ENCODE measurements at regions not wholly inside any gene's neighbourhood (a gene's known extent, or its start where the extent isn't known, plus 50 kb on each side); places are given as distances from the start of the nearest gene placed in this dataset.

DNA sequence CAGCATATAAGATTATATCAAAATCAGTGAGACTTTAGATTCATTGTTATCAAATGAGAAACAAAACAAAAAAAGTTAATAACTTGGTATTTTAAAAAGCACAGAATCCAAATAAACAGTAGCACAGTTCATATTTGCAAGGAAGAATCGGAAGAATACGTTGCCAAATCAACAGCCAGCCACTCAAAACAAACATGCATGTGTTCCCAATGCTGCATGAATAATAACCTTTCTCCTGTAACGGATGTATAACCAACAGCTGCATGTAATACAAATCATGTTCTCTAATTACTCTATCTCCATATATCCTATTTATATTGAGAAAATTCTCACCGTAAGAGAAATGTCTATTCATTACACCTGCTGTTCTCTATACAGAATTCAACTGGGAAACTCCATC lies 98.9 kb upstream of the FOXD3 start:
- H3K27ac ChIP-seq (ENCODE audit: insufficient read depth, low read length), result no peak overlapping the region
- no peaks in the 10 kb centered on the region for H3K36me3 ChIP-seq (ENCODE audit: control insufficient read depth, insufficient read depth, low read length)
- H3K9ac ChIP-seq (ENCODE audit: insufficient read depth, low read length), result no peak overlapping the region
- TF ChIP-seq, protein P1, sequence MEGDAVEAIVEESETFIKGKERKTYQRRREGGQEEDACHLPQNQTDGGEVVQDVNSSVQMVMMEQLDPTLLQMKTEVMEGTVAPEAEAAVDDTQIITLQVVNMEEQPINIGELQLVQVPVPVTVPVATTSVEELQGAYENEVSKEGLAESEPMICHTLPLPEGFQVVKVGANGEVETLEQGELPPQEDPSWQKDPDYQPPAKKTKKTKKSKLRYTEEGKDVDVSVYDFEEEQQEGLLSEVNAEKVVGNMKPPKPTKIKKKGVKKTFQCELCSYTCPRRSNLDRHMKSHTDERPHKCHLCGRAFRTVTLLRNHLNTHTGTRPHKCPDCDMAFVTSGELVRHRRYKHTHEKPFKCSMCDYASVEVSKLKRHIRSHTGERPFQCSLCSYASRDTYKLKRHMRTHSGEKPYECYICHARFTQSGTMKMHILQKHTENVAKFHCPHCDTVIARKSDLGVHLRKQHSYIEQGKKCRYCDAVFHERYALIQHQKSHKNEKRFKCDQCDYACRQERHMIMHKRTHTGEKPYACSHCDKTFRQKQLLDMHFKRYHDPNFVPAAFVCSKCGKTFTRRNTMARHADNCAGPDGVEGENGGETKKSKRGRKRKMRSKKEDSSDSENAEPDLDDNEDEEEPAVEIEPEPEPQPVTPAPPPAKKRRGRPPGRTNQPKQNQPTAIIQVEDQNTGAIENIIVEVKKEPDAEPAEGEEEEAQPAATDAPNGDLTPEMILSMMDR (conservative IDR thresholded peaks at IDR 0.05 in 1 of 2, IDR thresholded peaks at IDR 0.05 in 1 of 2; ENCODE audit: low read depth in 1 of 2, low read length in 2 of 2), result no peak
- TF ChIP-seq EZH2 (IDR thresholded peaks at IDR 0.05; ENCODE audit: low read length, missing control alignments), result no peak
- no peak overlapping the region for H3K4me2 ChIP-seq (ENCODE audit: extremely low read depth, insufficient read depth, low read length)
- no peak for DNase-seq (ENCODE audit: low read depth in 2 of 2)
- no peaks in the 10 kb centered on the region for H3K4me1 ChIP-seq (ENCODE audit: control insufficient read depth, extremely low read depth, insufficient read depth, low read length)
- H3K79me2 ChIP-seq (ENCODE audit: control insufficient read depth, insufficient read depth, low read length), result no peaks in the 10 kb centered on the region
- no peaks in the 10 kb centered on the region for H3K27me3 ChIP-seq (ENCODE audit: control insufficient read depth, insufficient read depth, low read length)
- H2AFZ ChIP-seq (ENCODE audit: low read length), result no peak overlapping the region
- H3K4me3 ChIP-seq (replicated peaks in 1 of 4; ENCODE audit: control extremely low read depth in 1 of 4, insufficient read depth in 1 of 4, low read depth in 3 of 4, low read length in 4 of 4), result no peak overlapping the region
- H3K9me3 ChIP-seq (ENCODE audit: control insufficient read depth, insufficient read depth, low read depth, low read length), result no peaks in the 10 kb centered on the region
- H4K20me1 ChIP-seq (ENCODE audit: control insufficient read depth, extremely low read depth, insufficient read depth, low read length), result no peaks in the 10 kb centered on the region

DNA sequence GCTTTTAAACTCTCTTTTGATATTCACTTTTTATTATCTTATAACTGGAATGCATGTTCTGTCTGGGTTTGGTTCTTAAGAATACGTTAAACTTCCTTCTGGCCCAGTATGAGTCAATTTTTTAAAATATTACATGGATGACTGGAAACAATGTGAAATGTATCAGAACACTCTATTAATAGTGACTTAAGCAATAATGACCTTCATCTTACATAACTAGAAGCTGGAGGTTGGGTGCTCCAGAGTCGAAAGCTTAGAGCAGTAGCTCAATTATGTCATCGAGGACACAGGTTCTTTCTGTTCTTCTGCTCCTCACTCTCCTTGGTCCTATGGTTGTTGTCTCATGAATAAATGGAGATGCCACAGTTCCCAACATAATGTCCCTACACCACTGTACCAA lies 91.6 kb upstream of the FOXD3 start:
- H3K27me3 ChIP-seq (ENCODE audit: control insufficient read depth, insufficient read depth, low read length), result no peaks in the 10 kb centered on the region
- H4K20me1 ChIP-seq (ENCODE audit: control insufficient read depth, extremely low read depth, insufficient read depth, low read length), result no peaks in the 10 kb centered on the region
- no peak for TF ChIP-seq EZH2 (IDR thresholded peaks at IDR 0.05; ENCODE audit: low read length, missing control alignments)
- TF ChIP-seq, protein P1 (conservative IDR thresholded peaks at IDR 0.05 in 1 of 2, IDR thresholded peaks at IDR 0.05 in 1 of 2; ENCODE audit: low read depth in 1 of 2, low read length in 2 of 2), result no peak
- H3K9me3 ChIP-seq (ENCODE audit: control insufficient read depth, insufficient read depth, low read depth, low read length), result no peaks in the 10 kb centered on the region
- H3K4me2 ChIP-seq (ENCODE audit: extremely low read depth, insufficient read depth, low read length), result no peak overlapping the region
- no peak overlapping the region for H3K27ac ChIP-seq (ENCODE audit: insufficient read depth, low read length)
- no peaks in the 10 kb centered on the region for H3K79me2 ChIP-seq (ENCODE audit: control insufficient read depth, insufficient read depth, low read length)
- no peak overlapping the region for H3K9ac ChIP-seq (ENCODE audit: insufficient read depth, low read length)
- no peaks in the 10 kb centered on the region for H3K4me1 ChIP-seq (ENCODE audit: control insufficient read depth, extremely low read depth, insufficient read depth, low read length)
- H2AFZ ChIP-seq (ENCODE audit: low read length), result no peak overlapping the region
- no peak for DNase-seq (ENCODE audit: low read depth in 2 of 2)
- no peaks in the 10 kb centered on the region for H3K36me3 ChIP-seq (ENCODE audit: control insufficient read depth, insufficient read depth, low read length)
- H3K4me3 ChIP-seq (replicated peaks in 1 of 4; ENCODE audit: control extremely low read depth in 1 of 4, insufficient read depth in 1 of 4, low read depth in 3 of 4, low read length in 4 of 4), result no peak overlapping the region

DNA sequence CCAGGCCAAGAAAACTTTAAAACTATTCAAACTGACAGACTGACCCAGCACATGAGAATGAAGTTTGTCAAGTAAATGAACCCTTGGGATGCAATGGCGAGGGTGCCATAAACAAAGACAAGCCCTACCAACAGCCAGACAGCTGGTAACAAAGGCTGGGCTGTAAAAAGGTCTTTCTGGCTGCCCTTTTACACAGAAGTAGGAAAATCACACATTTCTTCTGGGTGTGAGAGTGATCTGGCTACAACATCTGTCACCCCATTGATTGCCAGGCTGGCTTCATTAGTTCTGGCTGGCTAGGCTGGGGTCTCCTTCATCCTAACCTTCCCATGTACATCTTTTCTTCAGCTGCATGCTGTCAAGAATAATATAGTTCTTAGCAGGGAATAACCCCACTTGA lies 83.6 kb upstream of the FOXD3 start:
- no peak for TF ChIP-seq EZH2 (IDR thresholded peaks at IDR 0.05; ENCODE audit: low read length, missing control alignments)
- TF ChIP-seq, protein P1 (conservative IDR thresholded peaks at IDR 0.05 in 1 of 2, IDR thresholded peaks at IDR 0.05 in 1 of 2; ENCODE audit: low read depth in 1 of 2, low read length in 2 of 2), result no peak
- Histone ChIP-seq H3K27ac (ENCODE audit: insufficient read depth, low read length) (no peak overlapping the region), H3K4me2 (ENCODE audit: extremely low read depth, insufficient read depth, low read length) (no peak overlapping the region), H3K36me3 (ENCODE audit: control insufficient read depth, insufficient read depth, low read length) (no peaks in the 10 kb centered on the region), H2AFZ (ENCODE audit: low read length) (no peak overlapping the region), H4K20me1 (ENCODE audit: control insufficient read depth, extremely low read depth, insufficient read depth, low read length) (no peaks in the 10 kb centered on the region), H3K9ac (ENCODE audit: insufficient read depth, low read length) (no peak overlapping the region), H3K27me3 (ENCODE audit: control insufficient read depth, insufficient read depth, low read length) (no peaks in the 10 kb centered on the region), H3K4me3 (replicated peaks in 1 of 4; ENCODE audit: control extremely low read depth in 1 of 4, insufficient read depth in 1 of 4, low read depth in 3 of 4, low read length in 4 of 4) (no peak overlapping the region), H3K4me1 (ENCODE audit: control insufficient read depth, extremely low read depth, insufficient read depth, low read length) (no peaks in the 10 kb centered on the region), H3K9me3 (ENCODE audit: control insufficient read depth, insufficient read depth, low read depth, low read length) (no peaks in the 10 kb centered on the region), H3K79me2 (ENCODE audit: control insufficient read depth, insufficient read depth, low read length) (no peaks in the 10 kb centered on the region)
- no peak for DNase-seq (ENCODE audit: low read depth in 2 of 2)

Data from fibroblast of lung (primary cell).